Neural cell (in vitro differentiated cells): ENCODE measurements at regions not wholly inside any gene's neighbourhood (a gene's known extent, or its start where the extent isn't known, plus 50 kb on each side); places are given as distances from the start of the nearest gene placed in this dataset.
"Not testable (repeated sequence)": the region's sequence is repeated elsewhere in the genome, so short reads cannot be mapped to it uniquely, and the experiment has no call there.

Experiments used
- H2AFZ ChIP-seq: fragments of 200-600, 300-800 bp; sonication (generic), shearing (Covaris generic); 2 replicates; pipeline ENCODE4 v1.6.0; 2014; ENCODE audit warnings: low read depth, mild to moderate bottlenecking, antibody characterized with exemption, low read length, moderate library complexity
- H3F3A ChIP-seq: fragments of 200-600 bp; shearing (Covaris generic); 2 replicates; pipeline ENCODE4 v1.6.1; 2016; ENCODE audit warnings: mild to moderate bottlenecking, moderate library complexity, mixed read lengths, antibody characterized with exemption, low read length; ENCODE audit not compliant: insufficient read depth, poor library complexity, severe bottlenecking
- H3K27ac ChIP-seq: fragments of 200-600, 300-800 bp; sonication (generic), shearing (Covaris generic); 2 replicates; pipeline ENCODE4 v1.5.1; 2014; ENCODE audit warnings: mild to moderate bottlenecking, low read length, moderate library complexity
- H3K27me3 ChIP-seq: fragments of 300-800, 200-600 bp; sonication (generic), shearing (Covaris generic); 2 replicates; pipeline ENCODE4 v1.6.0; 2014; ENCODE audit warnings: mild to moderate bottlenecking, low read depth, low read length, moderate library complexity; ENCODE audit not compliant: insufficient read depth
- H3K36me3 ChIP-seq: fragments of 300-800, 200-600 bp; sonication (generic), shearing (Covaris generic); 2 replicates; pipeline ENCODE4 v1.5.1; 2014; ENCODE audit warnings: mild to moderate bottlenecking, antibody characterized with exemption, low read length, moderate library complexity; ENCODE audit not compliant: insufficient read depth
- H3K4me2 ChIP-seq: fragments of 300-800, 200-600 bp; sonication (generic), shearing (Covaris generic); 2 replicates; pipeline ENCODE4 v1.6.0; 2014; ENCODE audit warnings: mild to moderate bottlenecking, low read length
- H3K4me3 ChIP-seq: fragments of 300-800, 200-600 bp; sonication (generic), shearing (Covaris generic); 2 replicates; pipeline ENCODE4 v1.5.1; 2014; ENCODE audit warnings: mild to moderate bottlenecking, low read length, moderate library complexity
- H3K79me2 ChIP-seq: fragments of 200-600 bp; shearing (Covaris generic); replicated peaks from 2 replicates; pipeline ENCODE4 v1.6.0; 2014; ENCODE audit warnings: mild to moderate bottlenecking, low read length, moderate library complexity; ENCODE audit not compliant: insufficient read depth
- H3K9ac ChIP-seq: fragments of 300-800, 200-600 bp; sonication (generic), shearing (Covaris generic); 2 replicates; pipeline ENCODE4 v1.6.1; 2016; ENCODE audit warnings: mild to moderate bottlenecking, low read length, mixed read lengths
- H3K9me2 ChIP-seq: fragments of 200-600 bp; shearing (Covaris generic); 2 replicates; pipeline ENCODE4 v1.6.1; 2016; ENCODE audit warnings: mild to moderate bottlenecking, low read length, mixed read lengths; ENCODE audit not compliant: insufficient read depth
- H3K9me3 ChIP-seq: fragments of 200-600, 300-800 bp; sonication (generic), shearing (Covaris generic); 2 replicates; pipeline ENCODE4 v1.6.1; 2016; ENCODE audit warnings: mild to moderate bottlenecking, mixed run types, low read length, moderate library complexity, mixed read lengths
- H4K20me1 ChIP-seq: fragments of 200-600 bp; shearing (Covaris generic); 2 replicates; pipeline ENCODE4 v1.6.1; 2016; ENCODE audit warnings: mild to moderate bottlenecking, mixed run types; ENCODE audit not compliant: insufficient read depth
- CTCF ChIP-seq: fragments of 450-650 bp; IDR thresholded peaks from 2 replicates; pipeline ENCODE4 v1.5.1; 2014; ENCODE audit warnings: antibody characterized with exemption, mild to moderate bottlenecking, moderate library complexity; ENCODE audit not compliant: poor library complexity, severe bottlenecking
- EP300 ChIP-seq: fragments of 450-650 bp; conservative IDR thresholded peaks from 2 replicates; pipeline ENCODE4 v1.6.1; 2014; ENCODE audit warnings: antibody characterized with exemption, mild to moderate bottlenecking, moderate library complexity; ENCODE audit not compliant: poor library complexity, severe bottlenecking
- EZH2 ChIP-seq: fragments of 200-600, 300-800 bp; shearing (Covaris generic), sonication (generic); IDR thresholded peaks from 2 replicates; pipeline ENCODE4 v1.6.1; 2014; ENCODE audit warnings: antibody characterized with exemption, low read length, borderline replicate concordance, mild to moderate bottlenecking; ENCODE audit not compliant: insufficient read depth, poor library complexity, severe bottlenecking
- MXI1 ChIP-seq: fragments of 450-650 bp; conservative IDR thresholded peaks from 2 replicates; pipeline ENCODE4 v1.6.1; 2014; ENCODE audit warnings: antibody characterized with exemption, mild to moderate bottlenecking; ENCODE audit not compliant: poor library complexity, severe bottlenecking
- POLR2AphosphoS5 ChIP-seq: IDR thresholded peaks from 2 replicates; pipeline ENCODE4 v1.6.1; 2012
- RAD21 ChIP-seq: fragments of 450-650 bp; conservative IDR thresholded peaks from 2 replicates; pipeline ENCODE4 v1.6.1; 2014; ENCODE audit warnings: antibody characterized with exemption, mild to moderate bottlenecking, moderate library complexity
- REST ChIP-seq: IDR thresholded peaks from 2 replicates; pipeline ENCODE4 v1.6.1; 2012; ENCODE audit warnings: borderline replicate concordance
- SMC3 ChIP-seq: fragments of 450-650 bp; conservative IDR thresholded peaks from 2 replicates; pipeline ENCODE4 v1.6.1; 2014; ENCODE audit warnings: antibody characterized with exemption, mild to moderate bottlenecking, moderate library complexity; ENCODE audit not compliant: poor library complexity
- TAF1 ChIP-seq: IDR thresholded peaks from 2 replicates; pipeline ENCODE4 v1.6.1; 2012; ENCODE audit warnings: low read depth

GRCh38 chr17:77288115-77288619 lies 147.4 kb downstream of the SEC14L1 start:
- H3K4me2 ChIP-seq: no peak overlapping the region
- no peak overlapping the region for H3K4me3 ChIP-seq
- H3F3A ChIP-seq: no peaks in the 10 kb centered on the region
- H3K9me2 ChIP-seq: no peaks in the 10 kb centered on the region
- H3K27me3 ChIP-seq: peaks cover 4% of the 10 kb centered on the region
- no peaks in the 10 kb centered on the region for H4K20me1 ChIP-seq
- no peak overlapping the region for H2AFZ ChIP-seq
- no peak overlapping the region for H3K9ac ChIP-seq
- no peak overlapping the region for H3K27ac ChIP-seq
- H3K79me2 ChIP-seq: no peaks in the 10 kb centered on the region
- TF ChIP-seq CTCF (no peak), EZH2 (no peak), POLR2AphosphoS5 (no peak), EP300 (no peak)
- H3K36me3 ChIP-seq: no peaks in the 10 kb centered on the region
- no peaks in the 10 kb centered on the region for H3K9me3 ChIP-seq

GRCh38 chr17:77290759-77291558 lies 150.2 kb downstream of the SEC14L1 start:
- not testable (repeated sequence) for H4K20me1 ChIP-seq, H3K4me3 ChIP-seq, H3K36me3 ChIP-seq, H3K9me2 ChIP-seq, H2AFZ ChIP-seq, H3K27ac ChIP-seq, H3K79me2 ChIP-seq, H3K9me3 ChIP-seq, H3K9ac ChIP-seq, H3F3A ChIP-seq, H3K27me3 ChIP-seq, H3K4me2 ChIP-seq

GRCh38 chr17:77291591-77292386 lies 151.0 kb downstream of the SEC14L1 start:
- Histone ChIP-seq H3K36me3 (no peaks in the 10 kb centered on the region), H3K4me3 (no peak overlapping the region), H3K4me2 (no peak overlapping the region), H4K20me1 (no peaks in the 10 kb centered on the region), H3K27me3 (no peaks in the 10 kb centered on the region), H3F3A (no peaks in the 10 kb centered on the region), H3K79me2 (no peaks in the 10 kb centered on the region), H3K9me3 (no peaks in the 10 kb centered on the region), H3K27ac (no peak overlapping the region), H3K9me2 (no peaks in the 10 kb centered on the region), H2AFZ (no peak overlapping the region), H3K9ac (no peak overlapping the region)
- TF ChIP-seq TAF1 (no peak), CTCF (no peak), REST (no peak), EZH2 (no peak), MXI1 (no peak), POLR2AphosphoS5 (no peak), SMC3 (no peak), RAD21 (no peak), EP300 (no peak)
